UCSD-AML1 (cell line): ENCODE measurements at regions not wholly inside any gene's neighbourhood (a gene's known extent, or its start where the extent isn't known, plus 50 kb on each side); places are given as distances from the start of the nearest gene placed in this dataset.
"Not testable (repeated sequence)": the region's sequence is repeated elsewhere in the genome, so short reads cannot be mapped to it uniquely, and the experiment has no call there.

Experiments
- DNase-seq: peaks from one replicate; lab custom pipeline; 2025; ENCODE audit not compliant: unreplicated experiment; lab: John Stamatoyannopoulos, UW

DNA sequence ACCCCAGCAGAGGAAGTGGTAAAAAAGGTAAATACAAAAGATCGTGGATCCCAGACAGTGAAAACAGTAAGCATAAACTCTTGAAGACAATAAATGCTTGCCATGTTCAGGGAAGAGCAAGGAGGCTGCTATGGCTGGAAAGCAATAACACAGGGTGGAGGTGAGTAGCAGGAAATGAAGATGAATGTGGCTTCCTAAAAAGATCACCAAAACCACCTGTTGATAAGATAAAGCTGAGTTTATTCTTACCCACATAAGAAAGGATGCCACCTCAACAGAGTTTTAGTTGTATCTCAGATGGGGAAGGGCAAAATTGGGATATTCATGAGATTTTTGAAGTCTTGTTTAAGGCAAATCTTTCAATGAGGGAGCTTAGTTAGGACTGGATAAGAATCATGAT, 273.3 kb downstream of the MSX2 start:
- DNase-seq = no peak

DNA sequence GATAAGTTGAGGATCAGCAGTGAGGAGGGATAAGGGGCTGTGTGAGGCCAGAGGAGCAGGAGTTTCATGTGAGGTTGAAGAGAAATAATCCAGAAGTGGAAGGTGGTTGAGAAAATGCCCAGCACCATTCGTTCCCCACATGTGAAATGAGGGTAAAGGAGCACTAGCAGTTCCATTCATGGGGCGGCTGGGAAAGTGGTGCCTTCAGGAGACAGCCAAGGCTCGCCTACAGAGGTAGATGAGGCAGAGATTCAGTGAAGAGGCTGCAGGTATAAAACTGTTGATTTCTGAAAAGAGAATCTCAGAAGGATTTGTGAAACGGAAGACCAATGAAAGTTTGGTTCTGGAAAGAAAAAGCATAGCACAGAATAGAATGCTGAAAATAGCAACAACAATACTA, 272.6 kb downstream of the MSX2 start:
- no peak for DNase-seq

DNA sequence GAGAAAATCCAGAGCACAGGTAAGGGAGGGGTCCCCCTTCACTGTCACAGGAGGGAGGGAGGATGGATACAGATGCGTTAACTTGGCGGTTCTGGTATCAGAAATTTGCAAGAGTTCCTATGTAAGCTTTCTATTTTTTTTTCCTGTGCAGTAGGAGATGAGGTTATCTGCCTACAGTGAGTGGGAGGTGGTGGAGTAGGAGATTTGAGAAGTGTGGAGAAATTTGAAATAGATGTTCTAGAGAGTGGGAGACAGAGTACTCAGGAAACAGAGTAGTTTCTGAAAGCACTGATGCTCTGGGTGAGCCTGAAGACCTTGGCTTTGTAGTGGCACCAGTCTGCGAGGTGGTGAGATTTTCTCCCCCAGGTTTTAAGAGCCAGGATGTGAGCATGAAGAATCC, 271.4 kb downstream of the MSX2 start:
- no peak for DNase-seq

DNA sequence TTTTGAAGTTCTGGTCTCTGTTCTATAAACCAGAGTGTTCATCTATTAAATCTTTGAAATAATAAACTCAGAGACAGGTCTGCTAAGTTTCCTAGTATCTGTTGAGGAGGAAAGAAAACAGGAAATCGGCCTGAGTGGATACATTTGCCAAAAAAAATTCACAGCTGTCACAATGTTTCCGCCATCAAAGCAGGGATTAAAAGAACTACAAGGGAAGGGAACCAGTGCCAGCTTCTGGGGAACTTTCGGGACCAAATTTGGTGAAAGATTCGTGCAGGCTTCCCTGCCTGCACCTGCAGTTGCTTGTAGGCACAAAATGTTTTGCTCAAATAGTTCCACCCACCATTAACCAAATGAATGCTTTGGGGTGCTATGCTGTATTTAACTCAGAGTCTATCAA, 267.5 kb downstream of the MSX2 start:
- DNase-seq = no peak

DNA sequence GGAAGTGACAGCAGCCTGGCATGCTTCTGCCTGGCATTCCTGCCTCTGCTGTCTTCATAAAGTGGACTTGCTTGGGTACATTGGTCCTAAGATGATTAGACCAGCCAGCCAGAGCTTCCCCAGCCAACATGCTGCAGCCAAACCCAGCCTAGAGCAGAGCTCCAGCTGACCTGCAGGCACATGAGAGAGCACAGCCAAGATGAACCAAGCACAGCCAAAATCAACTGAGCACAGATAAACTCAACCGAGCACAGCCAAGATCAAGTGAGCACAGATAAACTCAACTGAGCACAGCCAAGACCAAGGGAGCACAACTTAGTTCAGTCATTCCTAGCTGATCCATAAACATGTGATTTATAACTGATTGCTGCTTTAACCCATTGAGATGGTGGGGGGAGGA, 266.5 kb downstream of the MSX2 start:
- DNase-seq = no peak

DNA sequence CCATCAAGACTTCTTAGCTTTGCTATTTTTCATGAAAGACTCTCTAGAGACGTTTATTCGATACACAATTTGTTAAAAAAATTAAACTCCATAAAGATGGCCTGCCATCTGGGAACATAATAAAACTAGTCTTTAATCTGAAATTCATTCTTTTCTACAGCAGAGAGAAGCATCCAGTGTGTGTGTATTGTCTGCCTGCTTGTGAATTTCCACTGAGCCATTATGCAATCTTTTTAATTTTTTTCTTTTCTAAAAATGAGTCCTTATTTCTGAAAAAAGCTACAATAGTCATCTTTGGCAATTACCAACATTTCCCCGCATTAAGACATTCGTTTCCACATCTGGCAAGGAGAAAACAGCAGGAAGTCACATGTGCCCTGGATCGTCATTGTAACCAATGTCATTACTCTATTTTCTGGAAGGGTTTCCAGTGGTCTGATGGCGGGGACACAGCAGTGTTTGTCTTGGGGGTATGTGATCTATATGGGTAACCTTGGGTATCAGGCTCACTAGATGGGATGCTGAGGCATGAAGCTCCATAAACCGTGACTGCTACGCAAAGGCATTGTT, 263.1 kb downstream of the MSX2 start:
- DNase-seq = no peak

DNA sequence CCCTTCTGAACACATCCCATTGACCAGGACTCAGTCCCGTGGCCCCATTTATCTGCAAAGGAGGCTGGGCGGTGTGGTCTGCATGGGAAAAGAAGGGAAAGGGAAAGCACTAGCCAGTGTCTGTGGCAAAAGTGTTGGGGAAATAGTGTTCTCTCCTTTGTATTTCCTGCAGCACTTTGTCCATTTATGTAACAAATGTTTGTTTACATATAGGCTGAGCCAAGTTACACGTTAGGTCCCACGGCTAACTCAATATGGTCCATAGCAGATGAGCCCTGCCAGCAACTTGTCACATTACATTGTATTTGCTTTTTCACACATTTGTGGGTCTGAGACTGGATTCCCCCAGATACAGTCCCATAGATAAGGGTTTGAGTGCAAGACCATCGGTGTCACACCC, 260.5 kb downstream of the MSX2 start:
- no peak for DNase-seq

DNA sequence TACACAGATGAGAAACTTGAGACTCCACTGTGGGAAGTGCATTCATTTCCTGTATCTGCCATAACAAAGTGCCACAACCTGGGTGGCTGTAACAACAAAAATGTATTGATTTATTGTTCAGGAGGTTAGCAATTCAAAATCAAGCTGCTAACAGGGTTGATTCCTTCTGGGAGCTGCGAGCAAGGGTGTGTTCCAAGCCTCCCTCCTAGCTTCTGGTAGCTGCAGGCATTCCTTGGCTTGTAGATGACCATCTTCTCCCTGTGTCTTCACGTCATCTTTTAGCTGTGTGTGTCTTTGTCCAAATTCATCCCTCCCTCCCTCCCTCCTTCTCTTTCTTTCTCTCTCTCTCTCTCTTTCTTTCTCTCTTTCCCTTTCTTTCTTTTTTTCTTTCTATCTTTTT, 258.1 kb downstream of the MSX2 start:
- DNase-seq = no peak

DNA sequence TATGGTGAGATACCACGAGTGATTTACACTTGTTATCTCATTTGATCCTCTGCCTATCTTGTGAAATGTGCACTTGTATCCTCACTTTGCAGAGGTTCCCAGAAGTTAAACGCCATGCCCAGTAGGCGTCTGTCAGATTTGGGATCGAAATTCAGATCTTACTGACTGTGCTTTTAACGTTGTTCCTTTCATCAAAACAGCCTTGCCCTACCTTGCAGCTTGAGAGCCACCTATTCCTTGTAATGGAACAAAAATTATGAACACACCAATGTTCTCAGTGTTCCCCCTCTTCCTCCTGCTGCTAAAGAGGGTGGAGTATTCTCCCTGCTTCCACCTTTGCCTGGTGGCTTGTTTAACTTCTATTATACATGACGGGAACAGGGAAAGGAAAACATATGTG, 257.0 kb downstream of the MSX2 start:
- no peak for DNase-seq

DNA sequence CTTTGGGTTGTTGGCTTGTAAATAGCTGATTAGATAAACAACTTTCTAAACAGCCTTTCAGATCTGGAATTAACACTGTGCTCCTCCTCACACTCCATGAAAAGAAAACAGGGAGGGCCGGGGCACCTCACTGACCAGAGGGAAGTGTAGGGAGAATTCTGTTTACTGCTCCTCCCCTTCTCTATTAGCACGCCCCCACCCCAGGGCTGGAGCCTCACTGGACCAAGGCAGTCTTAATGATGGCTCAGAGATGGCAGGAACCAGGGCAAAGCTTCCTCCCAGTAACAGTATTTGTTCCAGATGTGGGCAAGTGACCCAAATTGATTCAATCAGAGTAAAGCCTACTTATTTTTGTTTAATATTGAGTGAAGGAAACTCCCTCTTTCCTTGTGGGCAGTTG, 256.6 kb downstream of the MSX2 start:
- no peak for DNase-seq

DNA sequence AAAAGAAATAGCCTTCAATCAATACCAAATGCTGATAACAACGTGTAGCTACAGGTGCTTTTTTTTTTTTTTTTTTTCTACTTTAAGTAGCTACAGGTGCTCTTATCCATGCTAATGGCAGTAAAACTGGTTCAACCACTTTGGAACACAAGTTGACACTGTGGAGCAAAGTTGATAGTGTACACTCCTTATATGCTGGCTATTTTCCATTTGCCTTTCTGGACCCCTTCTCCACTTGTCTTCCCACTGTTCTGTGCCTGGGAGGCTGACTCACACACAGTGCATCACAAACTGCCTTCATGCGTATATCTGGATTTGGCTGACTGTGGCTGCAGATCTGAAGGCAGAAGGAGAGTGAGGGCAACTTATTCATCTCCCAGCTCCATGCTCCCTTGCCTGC, 247.9 kb downstream of the MSX2 start:
- DNase-seq = no peak

DNA sequence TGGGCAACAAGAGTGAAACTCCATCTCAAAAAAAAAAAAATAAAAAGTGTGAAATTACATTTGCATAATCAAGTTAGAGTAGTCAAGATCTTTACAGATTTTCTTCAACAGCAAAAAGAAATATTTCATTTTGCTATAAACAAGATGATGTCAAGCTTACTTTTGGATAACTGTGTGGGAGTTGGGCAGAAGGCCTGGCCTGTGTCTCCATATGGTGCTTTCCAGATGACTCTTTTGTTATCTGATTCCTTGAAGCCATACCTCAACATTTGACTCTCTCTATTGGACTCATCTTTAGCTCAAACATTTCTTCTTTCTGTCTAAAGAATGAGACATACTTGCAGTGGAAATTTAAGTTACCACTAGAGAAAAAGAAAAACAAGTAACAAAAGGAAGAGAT, 246.8 kb downstream of the MSX2 start:
- no peak for DNase-seq

DNA sequence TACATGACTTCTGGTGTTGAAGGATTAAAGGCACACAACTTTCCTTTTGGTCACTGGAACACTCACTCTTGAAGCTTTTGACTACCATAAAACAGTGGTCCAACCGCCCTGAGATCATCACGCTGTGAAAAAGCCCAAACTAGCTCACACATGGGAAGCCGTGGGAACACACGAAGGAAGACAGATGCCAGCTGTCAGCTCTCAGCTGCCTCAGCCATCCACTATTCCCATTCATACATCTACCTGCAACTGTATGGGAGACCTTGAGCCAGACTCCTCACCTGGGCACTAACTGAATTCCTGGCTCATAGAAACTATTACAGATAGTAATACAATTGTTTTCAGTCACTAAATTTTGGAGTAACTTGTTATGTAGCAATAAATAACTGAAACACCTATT, 246.1 kb downstream of the MSX2 start:
- DNase-seq = no peak

DNA sequence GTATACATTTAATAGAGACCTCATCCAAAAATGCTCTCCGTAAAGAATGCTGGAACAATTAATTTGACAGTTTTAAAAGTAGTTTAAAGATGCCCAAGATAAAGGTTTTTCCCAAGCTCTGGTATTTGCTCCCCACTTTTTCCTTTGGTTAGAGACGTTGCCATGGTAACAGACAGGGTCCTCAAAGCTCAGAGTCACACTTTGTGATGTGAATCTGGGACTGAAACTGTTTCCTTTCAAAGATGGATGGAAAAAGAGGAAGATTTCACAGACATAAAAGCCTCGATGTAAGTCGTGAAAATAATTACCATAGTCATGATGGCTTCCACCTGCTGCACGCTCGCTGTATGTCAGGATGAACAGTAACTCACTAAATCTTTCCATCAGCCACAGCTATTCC, 229.5 kb downstream of the MSX2 start:
- DNase-seq = no peak

DNA sequence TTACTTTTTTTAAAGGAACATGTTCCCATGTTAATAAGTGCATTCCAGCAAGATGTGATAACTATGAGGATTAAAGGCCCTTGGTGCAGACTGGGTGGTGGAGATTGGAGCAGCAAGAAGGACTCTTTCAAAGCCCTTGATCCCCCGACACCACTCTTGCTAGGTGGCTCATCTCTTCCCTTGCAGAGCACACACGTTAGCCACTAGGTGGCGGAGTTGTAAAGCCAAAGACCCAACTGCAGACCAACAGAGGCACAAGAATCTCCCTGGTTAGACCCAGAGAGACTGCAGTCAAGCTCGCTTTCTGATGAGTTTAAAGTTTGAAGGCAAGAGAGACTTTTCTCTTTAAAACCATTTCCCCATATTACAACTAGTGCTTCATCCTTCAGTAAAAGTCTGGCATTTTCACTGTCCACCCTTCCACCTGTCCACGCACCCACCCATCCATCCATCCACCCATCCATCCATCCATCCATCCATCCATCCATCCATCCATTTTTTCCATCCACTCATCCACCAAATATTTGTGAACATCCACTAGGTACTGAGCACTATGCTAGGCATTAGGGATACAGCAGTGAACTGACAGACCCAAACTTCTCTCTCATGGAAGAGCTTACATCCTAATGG, 226.9 kb downstream of the MSX2 start:
- DNase-seq = peak; percentile 25

DNA sequence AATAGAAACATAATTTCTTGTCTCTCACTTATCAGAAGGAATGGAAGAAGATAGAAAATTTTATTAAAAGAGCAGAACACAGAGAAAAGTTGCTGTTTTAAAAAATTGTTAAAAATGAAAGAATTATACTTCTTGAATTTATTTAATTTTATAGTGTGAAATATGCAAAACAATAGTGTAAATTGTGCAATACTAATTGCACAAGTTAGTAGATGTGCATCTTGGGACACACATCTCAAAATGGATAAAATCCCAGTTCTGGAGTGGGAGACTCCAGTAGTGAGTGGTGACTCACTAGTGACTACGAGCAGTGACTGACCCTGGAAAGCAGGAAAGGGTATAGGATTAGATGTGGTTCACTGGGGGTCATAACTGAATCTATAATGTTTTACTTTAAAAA, 223.2 kb downstream of the MSX2 start:
- DNase-seq = no peak

DNA sequence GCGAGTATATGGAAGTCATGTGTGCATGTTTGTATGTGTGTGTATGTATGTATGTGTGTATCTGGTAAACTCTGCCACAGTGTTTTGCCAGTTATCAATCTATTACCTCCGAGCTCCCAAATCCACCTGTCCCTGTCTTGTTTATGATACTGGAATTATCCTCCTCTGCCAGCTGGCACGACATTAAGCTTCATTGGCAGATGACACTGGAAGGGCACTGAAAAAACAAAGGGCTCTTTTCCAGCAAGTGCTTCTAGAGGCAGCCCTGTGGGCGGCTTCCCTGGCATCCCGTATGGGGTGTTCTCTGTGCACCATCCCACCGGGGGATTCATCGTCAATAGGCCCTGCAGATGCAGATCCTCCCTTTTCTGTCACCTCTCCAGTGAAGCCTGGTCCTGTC, 221.5 kb downstream of the MSX2 start:
- DNase-seq = no peak

DNA sequence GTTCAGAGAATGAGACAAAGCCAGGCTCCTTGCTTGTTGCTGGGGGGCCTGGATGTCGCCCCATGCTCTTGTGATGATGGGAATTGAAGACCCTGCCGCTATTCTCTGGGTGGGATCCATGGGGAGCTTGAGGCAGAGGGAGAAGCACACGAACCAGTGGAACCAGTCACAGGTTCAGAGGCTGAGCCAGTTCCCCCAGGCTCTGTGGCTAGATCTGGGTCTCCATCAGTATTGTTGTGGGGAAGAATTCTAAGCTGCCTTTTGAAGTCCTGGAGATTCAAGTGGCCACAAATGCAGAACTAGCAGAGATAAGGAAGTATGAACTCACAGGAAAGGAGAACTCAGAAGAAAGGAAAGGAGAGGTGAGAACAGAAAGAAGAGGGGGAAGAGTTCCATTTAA, 219.4 kb downstream of the MSX2 start:
- no peak for DNase-seq

DNA sequence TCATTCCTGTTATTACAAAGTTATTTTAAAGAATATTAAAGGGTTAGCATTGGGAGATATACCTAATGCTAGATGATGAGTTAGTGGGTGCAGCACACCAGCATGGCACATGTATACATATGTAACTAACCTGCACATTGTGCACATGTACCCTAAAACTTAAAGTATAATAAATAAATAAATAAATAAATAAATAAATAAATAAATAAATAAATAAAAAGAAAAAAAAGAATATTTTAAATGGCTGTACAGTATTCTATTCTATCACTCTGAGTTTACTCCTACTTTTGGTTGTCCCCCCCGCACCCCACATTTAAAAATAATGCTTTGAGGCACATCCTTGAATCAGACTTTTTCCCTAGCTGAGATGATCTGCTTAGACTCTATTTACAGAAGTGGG, 218.6 kb downstream of the MSX2 start:
- DNase-seq = not testable (repeated sequence)

DNA sequence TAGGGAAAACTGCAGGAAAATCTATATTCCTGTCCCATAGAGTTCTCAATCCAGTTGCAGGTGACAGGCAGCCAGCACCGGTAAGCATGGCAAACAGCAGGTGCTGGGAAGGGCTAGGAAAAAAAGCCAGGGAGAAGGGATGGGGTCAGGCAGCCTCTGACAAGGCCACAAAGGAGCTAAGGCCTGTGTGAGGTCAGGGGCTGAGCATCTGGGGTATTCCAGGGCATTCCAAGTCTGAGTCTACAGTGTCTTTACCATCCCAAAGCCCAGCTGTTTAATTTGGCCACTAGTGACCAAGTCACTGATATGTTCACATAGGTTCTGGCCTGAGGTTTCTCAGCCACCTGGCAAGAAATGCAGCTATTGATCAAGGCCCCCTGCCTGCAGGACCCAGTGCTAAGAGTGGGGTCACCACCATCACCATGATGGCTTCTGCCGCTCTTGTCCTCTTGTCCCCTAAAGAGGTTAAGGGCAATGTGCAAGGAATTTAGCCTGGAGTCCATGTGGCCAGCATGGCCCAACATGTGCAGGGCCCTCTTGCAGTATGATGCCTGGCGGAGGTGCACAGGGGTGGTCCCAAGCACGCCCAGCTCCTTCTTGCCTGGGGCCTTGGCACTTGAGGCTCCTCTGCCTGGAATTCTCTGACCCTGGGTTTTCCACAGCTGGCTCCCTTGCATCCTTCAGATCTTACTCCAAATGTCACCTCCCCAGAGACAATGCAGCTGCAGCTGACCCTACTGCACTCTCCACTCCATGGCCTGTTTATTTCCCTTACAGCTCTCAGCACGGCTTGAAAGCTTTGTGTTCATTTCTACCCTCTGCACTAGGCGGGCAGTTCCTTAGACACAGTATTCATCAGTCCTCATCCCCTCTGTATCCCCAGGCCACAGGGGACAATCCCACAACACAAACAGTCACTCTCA, 213.1 kb downstream of the MSX2 start:
- DNase-seq = no peak

DNA sequence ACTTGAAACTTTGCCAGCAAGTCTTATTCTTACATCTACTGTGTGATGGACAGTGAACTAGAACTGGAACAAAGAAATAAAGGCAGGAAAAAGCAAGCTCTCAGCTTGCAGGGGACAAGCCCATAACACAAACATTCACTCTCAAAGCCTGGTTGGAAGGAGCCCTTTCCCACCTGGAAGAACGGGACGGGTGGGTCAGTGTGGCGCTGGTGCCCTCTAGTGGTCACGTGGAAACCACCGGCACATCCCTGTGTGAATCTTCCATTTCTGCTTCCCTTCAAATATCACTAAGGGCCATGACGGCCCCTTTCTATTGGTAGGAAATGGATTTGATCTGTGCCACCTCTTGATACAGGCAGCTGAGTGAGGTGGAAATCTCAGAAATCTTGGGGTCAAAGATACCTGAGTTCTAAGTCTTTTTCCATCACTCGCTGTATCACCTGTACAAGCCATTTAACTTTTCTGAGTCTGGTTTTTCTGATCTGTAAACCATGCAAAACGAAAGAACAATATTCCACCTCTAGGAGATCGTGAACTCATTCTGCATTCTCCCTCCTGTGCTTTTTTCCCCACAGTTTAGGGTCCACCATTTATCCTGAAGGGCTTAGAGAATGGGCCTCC, 211.6 kb downstream of the MSX2 start:
- peak; percentile 34 for DNase-seq

DNA sequence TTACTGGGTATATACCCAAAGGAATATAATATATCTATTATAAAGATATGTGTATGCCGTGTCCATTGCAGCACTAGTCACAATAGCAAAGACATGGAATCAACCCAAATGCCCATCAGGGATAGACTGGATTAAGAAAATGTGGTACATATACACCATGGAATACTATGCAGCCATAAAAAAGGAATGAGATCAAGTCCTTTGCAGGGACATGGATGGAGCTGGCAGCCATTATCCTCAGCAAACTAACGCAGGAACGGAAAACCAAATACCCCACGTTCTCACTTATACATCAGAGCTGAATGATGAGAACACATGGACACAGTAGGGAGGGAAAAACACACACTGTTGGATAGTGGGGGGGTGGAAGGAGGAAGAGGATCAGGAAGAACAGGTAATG, 206.7 kb downstream of the MSX2 start:
- DNase-seq = not testable (repeated sequence)
